ENCODE measurements at regions not wholly inside any gene's neighbourhood (a gene's known extent, or its start where the extent isn't known, plus 50 kb on each side); places are given as distances from the start of the nearest gene placed in this dataset.

DNA sequence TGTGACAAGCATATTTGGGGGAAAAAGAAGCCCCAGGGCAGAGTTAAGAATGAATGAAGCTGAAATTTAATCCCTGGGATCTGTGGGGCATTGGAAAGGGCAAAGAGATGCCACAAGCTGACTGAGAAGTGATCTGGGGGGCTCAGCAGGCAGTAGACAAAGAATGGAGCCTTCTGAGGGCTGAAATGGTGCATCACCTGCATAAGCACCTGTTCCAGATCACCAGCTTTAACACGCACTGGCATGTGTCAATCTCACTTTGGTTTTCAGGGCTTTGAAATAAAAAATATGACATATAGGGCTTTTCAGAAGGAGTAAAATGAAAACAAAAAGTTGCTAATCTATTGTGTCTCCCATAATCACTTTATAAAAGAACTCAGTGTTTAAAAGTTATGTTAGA lies 210.8 kb upstream of the ARHGEF26 start:
- Histone ChIP-seq H4K12ac (ENCODE audit: low read depth, low read length) (no peak overlapping the region), H2BK5ac (ENCODE audit: low read depth, low read length, poor library complexity) (no peak overlapping the region), H2AFZ (ENCODE audit: insufficient read depth, low read length, poor library complexity) (no peak overlapping the region), H3K9me3 (ENCODE audit: insufficient read depth, low read depth, low read length) (no peaks in the 10 kb centered on the region), H3K9ac (ENCODE audit: low read length) (no peak overlapping the region), H3K14ac (ENCODE audit: low read length) (no peak overlapping the region), H3K4me1 (ENCODE audit: control insufficient read depth in 1 of 2, insufficient read depth in 2 of 2, low read length in 2 of 2) (no peaks in the 10 kb centered on the region), H3K4me2 (ENCODE audit: low read length) (no peak overlapping the region), H3K4ac (ENCODE audit: low read depth, low read length) (no peak overlapping the region), H4K8ac (ENCODE audit: low read depth, low read length) (no peak overlapping the region), H3K36me3 (ENCODE audit: control insufficient read depth in 1 of 2, insufficient read depth in 2 of 2, low read length in 2 of 2) (no peaks in the 10 kb centered on the region), H3K23ac (ENCODE audit: low read length) (no peak overlapping the region), H3K79me2 (ENCODE audit: control insufficient read depth, insufficient read depth, low read length, poor library complexity) (no peaks in the 10 kb centered on the region), H2BK12ac (ENCODE audit: low read length) (no peak overlapping the region), H3K27ac (ENCODE audit: low read depth, low read length) (no peak overlapping the region), H3K18ac (ENCODE audit: low read length) (no peak overlapping the region), H4K91ac (ENCODE audit: low read depth, low read length) (no peak overlapping the region), H2BK120ac (ENCODE audit: insufficient read depth, low read length, poor library complexity) (no peak overlapping the region), H3K4me3 (ENCODE audit: low read depth, low read length) (no peak overlapping the region), H3K27me3 (ENCODE audit: insufficient read depth, low read length) (no peaks in the 10 kb centered on the region), H3K79me1 (ENCODE audit: low read length) (no peaks in the 10 kb centered on the region), H2AK5ac (ENCODE audit: low read length) (no peak overlapping the region)
- no peak for DNase-seq
- WGBS (ENCODE audit: extremely low coverage, insufficient coverage, insufficient read length): no CpG with 5 or more reads among the region's 1 CpG

GRCh38 chr3:153911116-153911515 lies 210.1 kb upstream of the ARHGEF26 start:
- WGBS (ENCODE audit: extremely low coverage, insufficient coverage, insufficient read length): no CpG with 5 or more reads among the region's 2 CpGs

DNA sequence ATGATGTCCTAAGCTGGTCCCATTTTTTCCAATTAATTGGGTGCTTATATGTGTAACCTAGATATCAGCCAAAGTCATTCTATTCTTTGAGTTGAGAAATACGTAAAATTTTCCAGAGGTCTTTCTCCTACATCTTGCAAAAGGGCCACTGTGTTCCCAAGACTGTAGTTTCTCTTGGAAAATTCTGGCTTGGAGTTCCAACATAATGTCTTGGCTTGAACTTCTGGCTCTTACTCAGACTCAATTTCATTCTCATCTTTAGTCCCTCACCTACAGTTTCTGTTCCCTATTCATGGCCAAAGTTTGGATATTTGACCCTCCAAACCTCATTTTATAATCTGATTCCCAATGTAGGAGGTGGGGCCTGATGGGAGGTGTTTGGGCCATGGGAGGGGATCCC lies 201.4 kb upstream of the ARHGEF26 start:
- Histone ChIP-seq H3K79me1 (ENCODE audit: low read length) (no peaks in the 10 kb centered on the region), H3K4ac (ENCODE audit: low read depth, low read length) (no peak overlapping the region), H4K8ac (ENCODE audit: low read depth, low read length) (no peak overlapping the region), H3K4me1 (ENCODE audit: control insufficient read depth in 1 of 2, insufficient read depth in 2 of 2, low read length in 2 of 2) (no peaks in the 10 kb centered on the region), H3K18ac (ENCODE audit: low read length) (no peak overlapping the region), H4K12ac (ENCODE audit: low read depth, low read length) (no peak overlapping the region), H2BK12ac (ENCODE audit: low read length) (no peak overlapping the region), H3K23ac (ENCODE audit: low read length) (no peak overlapping the region), H3K27me3 (ENCODE audit: insufficient read depth, low read length) (no peaks in the 10 kb centered on the region), H3K9me3 (ENCODE audit: insufficient read depth, low read depth, low read length) (no peaks in the 10 kb centered on the region), H2AFZ (ENCODE audit: insufficient read depth, low read length, poor library complexity) (no peak overlapping the region), H3K36me3 (ENCODE audit: control insufficient read depth in 1 of 2, insufficient read depth in 2 of 2, low read length in 2 of 2) (no peaks in the 10 kb centered on the region), H4K91ac (ENCODE audit: low read depth, low read length) (no peak overlapping the region), H3K14ac (ENCODE audit: low read length) (no peak overlapping the region), H3K4me3 (ENCODE audit: low read depth, low read length) (no peak overlapping the region), H3K4me2 (ENCODE audit: low read length) (no peak overlapping the region), H3K27ac (ENCODE audit: low read depth, low read length) (no peak overlapping the region), H3K79me2 (ENCODE audit: control insufficient read depth, insufficient read depth, low read length, poor library complexity) (no peaks in the 10 kb centered on the region), H2BK5ac (ENCODE audit: low read depth, low read length, poor library complexity) (no peak overlapping the region), H2AK5ac (ENCODE audit: low read length) (no peak overlapping the region), H3K9ac (ENCODE audit: low read length) (no peak overlapping the region), H2BK120ac (ENCODE audit: insufficient read depth, low read length, poor library complexity) (no peak overlapping the region)
- no CpG with 5 or more reads among the region's 1 CpG for WGBS (ENCODE audit: extremely low coverage, insufficient coverage, insufficient read length)
- DNase-seq: no peak

More at GRCh38 chr3:153911116-153911515, 210.1 kb upstream of the ARHGEF26 start:
- Histone ChIP-seq H4K12ac (ENCODE audit: low read depth, low read length) (no peak overlapping the region), H2BK12ac (ENCODE audit: low read length) (no peak overlapping the region), H4K8ac (ENCODE audit: low read depth, low read length) (no peak overlapping the region), H3K79me2 (ENCODE audit: control insufficient read depth, insufficient read depth, low read length, poor library complexity) (no peaks in the 10 kb centered on the region), H3K36me3 (ENCODE audit: control insufficient read depth in 1 of 2, insufficient read depth in 2 of 2, low read length in 2 of 2) (no peaks in the 10 kb centered on the region), H3K27ac (ENCODE audit: low read depth, low read length) (no peak overlapping the region), H3K9ac (ENCODE audit: low read length) (no peak overlapping the region), H3K4me2 (ENCODE audit: low read length) (no peak overlapping the region), H3K4ac (ENCODE audit: low read depth, low read length) (no peak overlapping the region), H2AK5ac (ENCODE audit: low read length) (no peak overlapping the region), H3K27me3 (ENCODE audit: insufficient read depth, low read length) (no peaks in the 10 kb centered on the region), H3K14ac (ENCODE audit: low read length) (no peak overlapping the region), H2BK120ac (ENCODE audit: insufficient read depth, low read length, poor library complexity) (no peak overlapping the region), H2BK5ac (ENCODE audit: low read depth, low read length, poor library complexity) (no peak overlapping the region), H3K18ac (ENCODE audit: low read length) (no peak overlapping the region), H4K91ac (ENCODE audit: low read depth, low read length) (no peak overlapping the region), H3K9me3 (ENCODE audit: insufficient read depth, low read depth, low read length) (no peaks in the 10 kb centered on the region), H3K23ac (ENCODE audit: low read length) (no peak overlapping the region), H3K4me3 (ENCODE audit: low read depth, low read length) (no peak overlapping the region), H3K4me1 (ENCODE audit: control insufficient read depth in 1 of 2, insufficient read depth in 2 of 2, low read length in 2 of 2) (no peaks in the 10 kb centered on the region), H3K79me1 (ENCODE audit: low read length) (no peaks in the 10 kb centered on the region), H2AFZ (ENCODE audit: insufficient read depth, low read length, poor library complexity) (no peak overlapping the region)
- no peak for DNase-seq

- no peak overlapping the region for H2AFZ ChIP-seq (ENCODE audit: insufficient read depth, low read length, poor library complexity)
- H2BK120ac ChIP-seq (ENCODE audit: insufficient read depth, low read length, poor library complexity): no peak overlapping the region
- H3K18ac ChIP-seq (ENCODE audit: low read length): no peak overlapping the region
- H4K91ac ChIP-seq (ENCODE audit: low read depth, low read length): no peak overlapping the region
- no peak overlapping the region for H3K9ac ChIP-seq (ENCODE audit: low read length)
- H3K27ac ChIP-seq (ENCODE audit: low read depth, low read length): no peak overlapping the region
- no peak overlapping the region for H3K14ac ChIP-seq (ENCODE audit: low read length)
- H3K4me1 ChIP-seq (ENCODE audit: control insufficient read depth in 1 of 2, insufficient read depth in 2 of 2, low read length in 2 of 2): no peaks in the 10 kb centered on the region
- no peak overlapping the region for H2BK12ac ChIP-seq (ENCODE audit: low read length)
- no peaks in the 10 kb centered on the region for H3K9me3 ChIP-seq (ENCODE audit: insufficient read depth, low read depth, low read length)
- H3K4me3 ChIP-seq (ENCODE audit: low read depth, low read length): no peak overlapping the region
- no peaks in the 10 kb centered on the region for H3K36me3 ChIP-seq (ENCODE audit: control insufficient read depth in 1 of 2, insufficient read depth in 2 of 2, low read length in 2 of 2)
- H3K27me3 ChIP-seq (ENCODE audit: insufficient read depth, low read length): no peaks in the 10 kb centered on the region
- no peaks in the 10 kb centered on the region for H3K79me1 ChIP-seq (ENCODE audit: low read length)
- H3K79me2 ChIP-seq (ENCODE audit: control insufficient read depth, insufficient read depth, low read length, poor library complexity): no peaks in the 10 kb centered on the region
- no peak overlapping the region for H2BK5ac ChIP-seq (ENCODE audit: low read depth, low read length, poor library complexity)
- no peak overlapping the region for H2AK5ac ChIP-seq (ENCODE audit: low read length)
- DNase-seq: no peak
- H3K4me2 ChIP-seq (ENCODE audit: low read length): no peak overlapping the region
- H4K8ac ChIP-seq (ENCODE audit: low read depth, low read length): no peak overlapping the region
- no peak overlapping the region for H4K12ac ChIP-seq (ENCODE audit: low read depth, low read length)
- no peak overlapping the region for H3K4ac ChIP-seq (ENCODE audit: low read depth, low read length)
- H3K23ac ChIP-seq (ENCODE audit: low read length): no peak overlapping the region
Observed at GRCh38 chr3:153921826-153922225, 199.4 kb upstream of the ARHGEF26 start.

Data from trophoblast cell (in vitro differentiated cells and primary cell).